HepG2 (cell line): ENCODE measurements at regions not wholly inside any gene's neighbourhood (a gene's known extent, or its start where the extent isn't known, plus 50 kb on each side); places are given as distances from the start of the nearest gene placed in this dataset.

ENCODE experiments used
- ATAC-seq: fragments of 200-7000 bp; cut with Tn5 transposase; 3 replicates; pipeline ENCODE4 v1.9.1; 2020; ENCODE audit warnings: mild to moderate bottlenecking, moderate library complexity
- BruUV-seq: library from RNA; stranded (reverse); fragments of 400-500 nt; replicated peaks from 2 replicates; lab custom pipeline; 2021; lab: Mats Ljungman, UMichigan
- CTCF ChIA-PET: fragments of 300-600 bp; formaldehyde crosslinking; extraction: SDS; loops from one replicate; lab custom pipeline; 2021; ENCODE audit warnings: low total read pairs, inconsistent platforms, low intra/inter-chr PET ratio; lab: Yijun Ruan, JAX
- POLR2A ChIA-PET: fragments of 350-600 bp; sonication (Branson Sonifier 250); formaldehyde crosslinking; loops from one replicate; lab custom pipeline; 2020; ENCODE audit warnings: antibody characterized with exemption, inconsistent platforms; lab: Yijun Ruan, JAX
- DNase-seq: peaks from one replicate; pipeline ENCODE4 v3.0.0-alpha.2; 2015; ENCODE audit warnings: low spot score
- FAIRE-seq: peaks from 3 replicates; lab custom pipeline; 2011; peaks lifted over from hg19 to GRCh38; lab: Jason Lieb, UNC
- H2AFZ ChIP-seq: one replicate; pipeline ENCODE4 v1.6.1; 2011; ENCODE audit warnings: low read length, inconsistent platforms
- H3K27ac ChIP-seq: fragments of 300-600 bp; 3 replicates; pipeline ENCODE4 v1.8.0; 2011; ENCODE audit warnings: mixed run types, mild to moderate bottlenecking, mixed read lengths, low read length, inconsistent platforms; ENCODE audit not compliant: insufficient read depth; ENCODE audit errors: extremely low read length
- H3K27me3 ChIP-seq, 2 experiments: fragments of 200-600 bp in 1 of 2; 2 replicates in 1 of 2; 3 replicates in 1 of 2; pipeline versions ENCODE4 v1.6.0 to v1.8.0; 2011; ENCODE audit warnings: low read length in 2 of 2, mild to moderate bottlenecking in 2 of 2, moderate library complexity in 2 of 2, inconsistent platforms in 1 of 2; ENCODE audit not compliant: insufficient read depth in 2 of 2, control insufficient read depth in 1 of 2
- H3K36me3 ChIP-seq, 2 experiments: fragments of 200-600 bp in 1 of 2; replicated peaks in 1 of 2; 2 replicates in 1 of 2; 3 replicates in 1 of 2; pipeline versions ENCODE4 v1.5.1 to v1.8.0; 2011; ENCODE audit warnings: low read length in 2 of 2, inconsistent platforms in 1 of 2; ENCODE audit not compliant: insufficient read depth in 2 of 2, control insufficient read depth in 1 of 2
- H3K4me1 ChIP-seq: 2 replicates; pipeline ENCODE4 v1.5.1; 2012; ENCODE audit warnings: low read length, inconsistent platforms; ENCODE audit not compliant: insufficient read depth
- H3K4me2 ChIP-seq: 2 replicates; pipeline ENCODE4 v1.6.0; 2011; ENCODE audit warnings: low read depth, low read length, inconsistent platforms
- H3K4me3 ChIP-seq, 3 experiments: fragments of 200-600 bp in 1 of 3; sonication (generic), shearing (Covaris generic) in 1 of 3; replicated peaks in 1 of 3; 2 replicates each; pipeline ENCODE4 v1.5.1; 2011 to 2016; ENCODE audit warnings: low read length in 3 of 3, inconsistent platforms in 2 of 3, low read depth in 2 of 3, mild to moderate bottlenecking in 2 of 3, control low read depth in 1 of 3, mixed read lengths in 1 of 3; ENCODE audit not compliant: insufficient read depth in 1 of 3
- H3K79me2 ChIP-seq: one replicate; pipeline ENCODE4 v1.6.1; 2011; ENCODE audit warnings: low read length, inconsistent platforms; ENCODE audit not compliant: insufficient read depth
- H3K9ac ChIP-seq: 2 replicates; pipeline ENCODE4 v1.6.0; 2011; ENCODE audit warnings: mild to moderate bottlenecking, low read depth, low read length, inconsistent platforms; ENCODE audit not compliant: insufficient read depth
- H3K9me3 ChIP-seq: 2 replicates; pipeline ENCODE4 v1.5.1; 2012; ENCODE audit warnings: mild to moderate bottlenecking, low read length
- H4K20me1 ChIP-seq: 2 replicates; pipeline ENCODE4 v1.6.0; 2011; ENCODE audit warnings: inconsistent platforms, mild to moderate bottlenecking, low read length, moderate library complexity; ENCODE audit not compliant: insufficient read depth
- CENPT ChIP-seq: sonication (generic); formaldehyde crosslinking; IDR thresholded peaks from 2 replicates; pipeline ENCODE4 v1.8.0; 2022; ENCODE audit warnings: low read depth, mild to moderate bottlenecking, moderate library complexity, missing genetic modification reagents
- CREM ChIP-seq, 2 experiments: sonication (generic) in 1 of 2; formaldehyde crosslinking in 1 of 2; IDR thresholded peaks; 2 replicates each; pipeline versions ENCODE4 v1.4.0 to v1.6.1; 2016 to 2020; ENCODE audit warnings: antibody characterized with exemption in 1 of 2, mild to moderate bottlenecking in 1 of 2, missing genetic modification reagents in 1 of 2
- E2F2 ChIP-seq: sonication (generic); formaldehyde crosslinking; IDR thresholded peaks from 2 replicates; pipeline ENCODE4 v1.4.0; 2020; ENCODE audit warnings: missing genetic modification reagents, borderline replicate concordance
- KDM5B ChIP-seq: sonication (generic); formaldehyde crosslinking; IDR thresholded peaks from 2 replicates; pipeline ENCODE4 v1.4.0; 2020; ENCODE audit warnings: missing genetic modification reagents, mild to moderate bottlenecking, borderline replicate concordance
- NR2F2 ChIP-seq: IDR thresholded peaks from 2 replicates; pipeline ENCODE4 v1.6.1; 2012; ENCODE audit warnings: low read depth, inconsistent platforms, borderline replicate concordance
- SALL1 ChIP-seq: sonication (generic); formaldehyde crosslinking; IDR thresholded peaks from 2 replicates; pipeline ENCODE4 v1.8.0; 2022; ENCODE audit warnings: mild to moderate bottlenecking, missing genetic modification reagents
- TSC22D2 ChIP-seq: sonication (generic); formaldehyde crosslinking; IDR thresholded peaks from 2 replicates; pipeline ENCODE4 v1.5.1; 2020; ENCODE audit warnings: missing genetic modification reagents, mild to moderate bottlenecking, borderline replicate concordance
- ZNF101 ChIP-seq: sonication (generic); formaldehyde crosslinking; IDR thresholded peaks from 2 replicates; pipeline ENCODE4 v1.4.0; 2020; ENCODE audit warnings: mild to moderate bottlenecking, low read depth, missing genetic modification reagents, borderline replicate concordance
- ZNF253 ChIP-seq: sonication (generic); formaldehyde crosslinking; IDR thresholded peaks from 2 replicates; pipeline ENCODE4 v1.8.0; 2022; ENCODE audit warnings: mild to moderate bottlenecking, missing genetic modification reagents, borderline replicate concordance
- ZNF839 ChIP-seq: sonication (generic); formaldehyde crosslinking; IDR thresholded peaks from 2 replicates; pipeline ENCODE4 v1.4.0; 2020; ENCODE audit warnings: missing genetic modification reagents, mild to moderate bottlenecking, borderline replicate concordance
- WGBS: methylation state at CpG from one replicate; pipeline ENCODE4 v1.1.6; 2017; ENCODE audit warnings: low lambda C conversion rate; 5-methylcytosine and 5-hydroxymethylcytosine counted together
- in situ Hi-C: cut with HindIII; loops from 2 replicates; pipeline ENCODE4 v1.10.0; 2017; ENCODE audit warnings: low pct_unique_long_range_greater_than_20kb; ENCODE audit not compliant: extremely low pct_ligation_motif_present
- intact Hi-C: fragments of 100-400 bp; cut with micrococcal nuclease; formaldehyde crosslinking; loops from one replicate; pipeline ENCODE4 v1.10.0; 2022; ENCODE audit not compliant: unreplicated experiment
- TF ChIP-seq, protein P1 (sequence below): sonication (generic); formaldehyde crosslinking; IDR thresholded peaks from 2 replicates; pipeline ENCODE4 v1.5.1; 2020; ENCODE audit warnings: missing genetic modification reagents, mild to moderate bottlenecking, borderline replicate concordance
- TF ChIP-seq, protein P2 (sequence below): IDR thresholded peaks from 2 replicates; pipeline ENCODE4 v1.6.1; 2016; ENCODE audit warnings: low read depth, borderline replicate concordance
- TF ChIP-seq, protein P3 (sequence below): sonication (generic); formaldehyde crosslinking; IDR thresholded peaks from 2 replicates; pipeline ENCODE4 v1.9.0; 2021; ENCODE audit warnings: missing genetic modification reagents, borderline replicate concordance
- TF ChIP-seq, protein P4 (sequence below): sonication (generic); formaldehyde crosslinking; IDR thresholded peaks from 2 replicates; pipeline ENCODE4 v1.4.0; 2020; ENCODE audit warnings: missing genetic modification reagents
- TF ChIP-seq, protein P5 (sequence below): sonication (generic); formaldehyde crosslinking; IDR thresholded peaks from 2 replicates; pipeline ENCODE4 v1.4.0; 2020; ENCODE audit warnings: missing genetic modification reagents, borderline replicate concordance

- H3K4me3 ChIP-seq: no peak overlapping the region
- ChIA-PET POLR2A (no interaction called here), CTCF (no interaction called here)
- H3K4me1 ChIP-seq: no peaks in the 10 kb centered on the region
- H3K9ac ChIP-seq: no peak overlapping the region
- no peaks in the 10 kb centered on the region for H3K36me3 ChIP-seq
- no peak overlapping the region for H3K4me2 ChIP-seq
- DNase-seq: no peak
- no peaks in the 10 kb centered on the region for H4K20me1 ChIP-seq
- intact Hi-C loops (no loop called here), in situ Hi-C loops (no loop called here)
- 41% methylated on average over 4 of the region's 4 CpGs for WGBS
- H3K27ac ChIP-seq: no peak overlapping the region
- FAIRE-seq: no peak
- BruUV-seq: no TSS peak
- no peak for ATAC-seq
- no peak overlapping the region for H2AFZ ChIP-seq
- no peaks in the 10 kb centered on the region for H3K27me3 ChIP-seq
- no peaks in the 10 kb centered on the region for H3K79me2 ChIP-seq
- no peaks in the 10 kb centered on the region for H3K9me3 ChIP-seq
- no peak for TF ChIP-seq KDM5B
- no peak for TF ChIP-seq ZNF253 (CRISPR knock-in tag)
- TF ChIP-seq ZNF101 (CRISPR knock-in tag): no peak
- TF ChIP-seq, protein P1, sequence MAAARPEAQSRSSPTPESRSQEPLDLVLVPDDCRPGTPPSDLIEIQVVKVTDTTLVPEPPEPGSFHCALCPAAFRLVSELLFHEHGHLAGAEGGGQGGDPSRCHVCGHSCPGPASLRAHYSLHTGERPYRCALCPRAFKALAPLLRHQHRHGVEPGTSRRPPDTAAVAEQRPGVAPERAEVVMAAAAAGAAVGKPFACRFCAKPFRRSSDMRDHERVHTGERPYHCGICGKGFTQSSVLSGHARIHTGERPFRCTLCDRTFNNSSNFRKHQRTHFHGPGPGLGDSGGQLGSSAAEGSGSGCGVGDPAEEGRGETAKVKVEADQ (CRISPR knock-in tag): no peak
- no peak for TF ChIP-seq NR2F2
- TF ChIP-seq, protein P2, sequence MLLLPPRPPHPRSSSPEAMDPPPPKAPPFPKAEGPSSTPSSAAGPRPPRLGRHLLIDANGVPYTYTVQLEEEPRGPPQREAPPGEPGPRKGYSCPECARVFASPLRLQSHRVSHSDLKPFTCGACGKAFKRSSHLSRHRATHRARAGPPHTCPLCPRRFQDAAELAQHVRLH (CRISPR knock-in tag): no peak
- TF ChIP-seq ZNF839 (CRISPR knock-in tag): no peak
- TF ChIP-seq, protein P3, sequence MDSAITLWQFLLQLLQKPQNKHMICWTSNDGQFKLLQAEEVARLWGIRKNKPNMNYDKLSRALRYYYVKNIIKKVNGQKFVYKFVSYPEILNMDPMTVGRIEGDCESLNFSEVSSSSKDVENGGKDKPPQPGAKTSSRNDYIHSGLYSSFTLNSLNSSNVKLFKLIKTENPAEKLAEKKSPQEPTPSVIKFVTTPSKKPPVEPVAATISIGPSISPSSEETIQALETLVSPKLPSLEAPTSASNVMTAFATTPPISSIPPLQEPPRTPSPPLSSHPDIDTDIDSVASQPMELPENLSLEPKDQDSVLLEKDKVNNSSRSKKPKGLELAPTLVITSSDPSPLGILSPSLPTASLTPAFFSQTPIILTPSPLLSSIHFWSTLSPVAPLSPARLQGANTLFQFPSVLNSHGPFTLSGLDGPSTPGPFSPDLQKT (CRISPR knock-in tag): no peak
- no peak for TF ChIP-seq E2F2
- TF ChIP-seq CREM (IDR thresholded peaks at IDR 0.05): no peak
- no peak for TF ChIP-seq CREM (CRISPR knock-in tag; IDR thresholded peaks at IDR 0.05)
- TF ChIP-seq, protein P4, sequence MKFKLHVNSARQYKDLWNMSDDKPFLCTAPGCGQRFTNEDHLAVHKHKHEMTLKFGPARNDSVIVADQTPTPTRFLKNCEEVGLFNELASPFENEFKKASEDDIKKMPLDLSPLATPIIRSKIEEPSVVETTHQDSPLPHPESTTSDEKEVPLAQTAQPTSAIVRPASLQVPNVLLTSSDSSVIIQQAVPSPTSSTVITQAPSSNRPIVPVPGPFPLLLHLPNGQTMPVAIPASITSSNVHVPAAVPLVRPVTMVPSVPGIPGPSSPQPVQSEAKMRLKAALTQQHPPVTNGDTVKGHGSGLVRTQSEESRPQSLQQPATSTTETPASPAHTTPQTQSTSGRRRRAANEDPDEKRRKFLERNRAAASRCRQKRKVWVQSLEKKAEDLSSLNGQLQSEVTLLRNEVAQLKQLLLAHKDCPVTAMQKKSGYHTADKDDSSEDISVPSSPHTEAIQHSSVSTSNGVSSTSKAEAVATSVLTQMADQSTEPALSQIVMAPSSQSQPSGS (CRISPR knock-in tag): no peak
- no peak for TF ChIP-seq SALL1 (CRISPR knock-in tag)
- TF ChIP-seq, protein P5, sequence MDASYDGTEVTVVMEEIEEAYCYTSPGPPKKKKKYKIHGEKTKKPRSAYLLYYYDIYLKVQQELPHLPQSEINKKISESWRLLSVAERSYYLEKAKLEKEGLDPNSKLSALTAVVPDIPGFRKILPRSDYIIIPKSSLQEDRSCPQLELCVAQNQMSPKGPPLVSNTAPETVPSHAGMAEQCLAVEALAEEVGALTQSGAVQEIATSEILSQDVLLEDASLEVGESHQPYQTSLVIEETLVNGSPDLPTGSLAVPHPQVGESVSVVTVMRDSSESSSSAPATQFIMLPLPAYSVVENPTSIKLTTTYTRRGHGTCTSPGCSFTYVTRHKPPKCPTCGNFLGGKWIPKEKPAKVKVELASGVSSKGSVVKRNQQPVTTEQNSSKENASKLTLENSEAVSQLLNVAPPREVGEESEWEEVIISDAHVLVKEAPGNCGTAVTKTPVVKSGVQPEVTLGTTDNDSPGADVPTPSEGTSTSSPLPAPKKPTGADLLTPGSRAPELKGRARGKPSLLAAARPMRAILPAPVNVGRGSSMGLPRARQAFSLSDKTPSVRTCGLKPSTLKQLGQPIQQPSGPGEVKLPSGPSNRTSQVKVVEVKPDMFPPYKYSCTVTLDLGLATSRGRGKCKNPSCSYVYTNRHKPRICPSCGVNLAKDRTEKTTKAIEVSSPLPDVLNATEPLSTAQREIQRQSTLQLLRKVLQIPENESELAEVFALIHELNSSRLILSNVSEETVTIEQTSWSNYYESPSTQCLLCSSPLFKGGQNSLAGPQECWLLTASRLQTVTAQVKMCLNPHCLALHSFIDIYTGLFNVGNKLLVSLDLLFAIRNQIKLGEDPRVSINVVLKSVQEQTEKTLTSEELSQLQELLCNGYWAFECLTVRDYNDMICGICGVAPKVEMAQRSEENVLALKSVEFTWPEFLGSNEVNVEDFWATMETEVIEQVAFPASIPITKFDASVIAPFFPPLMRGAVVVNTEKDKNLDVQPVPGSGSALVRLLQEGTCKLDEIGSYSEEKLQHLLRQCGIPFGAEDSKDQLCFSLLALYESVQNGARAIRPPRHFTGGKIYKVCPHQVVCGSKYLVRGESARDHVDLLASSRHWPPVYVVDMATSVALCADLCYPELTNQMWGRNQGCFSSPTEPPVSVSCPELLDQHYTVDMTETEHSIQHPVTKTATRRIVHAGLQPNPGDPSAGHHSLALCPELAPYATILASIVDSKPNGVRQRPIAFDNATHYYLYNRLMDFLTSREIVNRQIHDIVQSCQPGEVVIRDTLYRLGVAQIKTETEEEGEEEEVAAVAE (CRISPR knock-in tag): no peak
- TF ChIP-seq TSC22D2 (CRISPR knock-in tag): no peak
- TF ChIP-seq CENPT (CRISPR knock-in tag): no peak
Observed at GRCh38 chr18:54742120-54742519, 86.2 kb upstream of the RAB27B start.
